ENCODE measurements at regions not wholly inside any gene's neighbourhood (a gene's known extent, or its start where the extent isn't known, plus 50 kb on each side); places are given as distances from the start of the nearest gene placed in this dataset.
"Not testable (repeated sequence)": the region's sequence is repeated elsewhere in the genome, so short reads cannot be mapped to it uniquely, and the experiment has no call there.

DNA sequence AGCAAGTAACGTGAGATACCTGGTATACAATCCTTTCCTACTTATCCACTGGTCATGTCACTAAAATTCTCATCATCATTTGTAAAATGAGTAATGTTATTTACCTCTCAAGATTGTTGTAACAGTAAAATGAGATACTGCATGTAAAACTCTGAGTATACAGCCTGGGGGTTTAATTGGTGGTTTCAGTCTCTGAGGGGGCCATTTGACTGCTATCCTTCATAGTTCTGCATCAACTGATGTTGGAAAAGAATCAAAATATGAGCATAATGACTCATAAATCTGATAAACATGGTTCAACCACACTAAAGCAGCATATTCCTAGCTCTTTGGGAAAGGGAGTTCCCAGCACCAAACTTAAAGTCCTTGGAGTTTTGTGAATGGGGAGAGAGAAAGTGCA, 181.0 kb upstream of the GHR start:
- no peak for DNase-seq (ENCODE audit: low read depth)

DNA sequence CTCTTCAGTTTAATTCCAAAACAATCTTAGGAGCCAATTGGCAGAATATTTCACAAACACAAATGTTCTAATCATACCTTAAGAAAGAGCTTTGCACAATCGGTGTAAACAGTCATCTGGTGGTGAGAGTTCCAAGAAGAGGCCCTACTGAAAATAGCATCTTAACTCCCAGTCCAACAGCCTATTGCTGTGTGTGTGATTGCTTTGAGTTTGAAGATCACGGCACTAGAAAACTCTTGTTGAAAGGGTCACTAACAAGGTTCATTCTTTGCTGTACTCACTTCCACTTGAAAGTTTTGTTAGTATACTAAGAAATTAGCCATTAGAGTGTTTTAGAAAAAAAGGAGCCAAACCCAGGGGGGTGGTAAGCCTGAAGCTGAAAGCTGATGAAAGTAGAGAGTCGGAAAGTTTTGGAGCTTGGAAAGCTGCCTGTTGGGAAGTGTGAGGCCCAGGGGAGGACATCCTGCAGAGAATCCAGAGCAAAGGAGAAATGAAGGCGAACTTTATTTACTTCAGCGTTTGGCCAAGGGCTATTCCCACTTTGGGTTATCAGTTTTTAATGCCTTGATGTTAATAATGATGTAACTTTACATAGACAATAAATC, 180.3 kb upstream of the GHR start:
- no peak for DNase-seq (ENCODE audit: low read depth)

DNA sequence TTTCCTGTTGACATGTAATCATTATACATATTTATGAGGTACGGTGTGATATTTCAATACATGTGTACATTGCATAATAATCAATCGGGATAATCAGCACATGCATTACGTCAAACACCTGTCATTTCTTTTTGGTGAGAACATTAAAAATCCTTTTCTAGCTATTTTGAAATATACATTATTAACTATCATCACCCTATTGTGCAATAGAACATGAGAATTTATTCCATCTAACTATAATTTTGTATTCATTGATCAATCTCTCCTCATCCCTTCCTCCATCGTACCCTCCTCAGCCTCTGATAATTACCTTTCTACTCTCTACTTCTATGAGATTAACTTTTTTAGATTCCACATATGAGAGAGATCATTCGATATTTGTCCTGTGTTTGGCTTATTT, 170.9 kb upstream of the GHR start:
- DNase-seq (ENCODE audit: low read depth), result no peak

DNA sequence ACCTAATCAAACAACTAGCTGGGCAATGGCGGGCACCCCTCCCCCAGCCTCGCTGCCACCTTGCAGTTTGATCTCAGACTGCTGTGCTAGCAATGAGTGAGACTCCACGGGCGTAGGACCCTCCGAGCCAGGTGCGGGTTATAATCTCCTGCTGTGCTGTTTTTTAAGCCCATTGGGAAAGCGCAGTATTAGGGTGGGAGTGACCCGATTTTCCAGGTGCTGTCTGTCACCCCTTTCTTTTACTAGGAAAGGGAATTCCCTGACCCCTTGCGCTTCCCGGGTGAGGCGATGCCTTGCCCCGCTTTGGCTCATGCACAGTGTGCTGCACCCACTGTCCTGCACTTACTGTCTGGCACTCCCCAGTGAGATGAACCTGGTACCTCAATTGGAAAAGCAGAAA, 163.3 kb upstream of the GHR start:
- not testable (repeated sequence) for DNase-seq (ENCODE audit: low read depth)

DNA sequence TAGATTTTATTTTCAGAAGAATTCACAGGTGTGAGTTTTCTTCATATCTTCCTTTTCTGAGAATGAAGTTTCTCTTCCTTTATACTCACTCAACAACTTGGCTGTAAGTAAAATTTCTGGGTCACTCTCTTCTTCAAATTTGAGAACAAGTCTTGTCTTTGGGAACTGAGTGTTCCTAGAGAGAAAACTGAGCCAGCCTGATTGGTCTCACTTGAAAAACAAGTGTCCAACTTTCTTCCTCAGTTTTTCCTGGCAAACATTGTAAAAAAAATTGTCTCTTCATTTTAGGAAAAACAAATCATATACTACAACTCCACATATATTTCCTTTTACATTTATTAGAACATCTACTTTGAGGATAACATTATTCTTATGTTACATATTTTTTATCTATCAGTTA, 156.1 kb upstream of the GHR start:
- DNase-seq (ENCODE audit: low read depth), result no peak

DNA sequence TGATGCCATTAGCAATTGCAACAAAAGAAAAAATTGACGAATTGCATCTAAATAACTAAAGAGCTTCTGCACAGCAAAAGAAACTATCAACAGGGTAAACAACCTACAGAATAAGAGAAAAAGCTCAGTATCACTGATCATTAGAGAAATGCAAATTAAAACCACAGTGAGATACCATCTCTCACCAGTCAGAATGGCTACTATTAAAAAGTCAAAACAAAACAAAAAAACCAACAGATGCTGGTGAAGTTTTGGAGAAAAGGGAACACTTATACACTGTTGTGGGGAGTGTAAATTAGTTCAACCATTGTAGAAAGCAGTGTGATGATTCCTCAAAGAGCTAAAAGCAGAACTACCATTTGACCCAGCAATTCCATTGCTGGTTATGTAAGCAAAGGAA, 155.1 kb upstream of the GHR start:
- DNase-seq (ENCODE audit: low read depth), result not testable (repeated sequence)

DNA sequence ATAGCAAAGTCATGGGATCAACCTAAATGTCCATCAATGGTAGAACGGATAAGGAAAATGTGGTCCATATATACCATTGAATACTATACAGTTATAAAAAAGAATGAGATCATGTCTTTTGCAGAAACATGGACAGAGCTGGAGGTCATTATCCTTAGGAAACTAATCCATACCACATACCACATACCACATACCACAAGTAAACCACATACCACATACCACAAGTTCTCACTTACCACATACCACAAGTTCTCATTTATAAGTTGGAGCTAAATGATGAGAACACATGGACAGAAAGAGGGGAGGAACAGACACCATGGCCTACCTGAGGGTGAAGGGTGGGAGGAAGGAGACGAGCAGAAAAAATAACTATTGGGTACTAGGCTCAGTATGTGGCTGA, 154.6 kb upstream of the GHR start:
- no peak for DNase-seq (ENCODE audit: low read depth)

DNA sequence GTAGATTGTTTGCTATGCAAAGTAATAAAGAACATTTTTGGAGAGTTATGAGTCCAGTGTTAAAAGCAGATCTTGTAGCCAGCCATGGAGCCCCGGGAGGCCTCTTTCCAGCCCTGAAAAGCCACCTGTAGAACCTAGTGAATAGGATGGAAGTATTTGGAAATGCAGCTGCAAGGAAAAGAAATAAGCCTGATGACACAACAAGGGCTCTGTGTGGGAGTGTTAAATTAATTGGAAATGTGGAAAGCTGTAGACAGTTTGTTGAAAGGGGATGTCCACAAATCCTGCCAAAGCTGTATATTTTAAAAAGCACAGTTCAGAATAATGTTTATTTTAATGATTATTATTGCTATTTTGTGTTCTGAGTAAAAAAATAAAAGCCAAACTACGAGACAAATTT, 152.5 kb upstream of the GHR start:
- DNase-seq (ENCODE audit: low read depth), result no peak

DNA sequence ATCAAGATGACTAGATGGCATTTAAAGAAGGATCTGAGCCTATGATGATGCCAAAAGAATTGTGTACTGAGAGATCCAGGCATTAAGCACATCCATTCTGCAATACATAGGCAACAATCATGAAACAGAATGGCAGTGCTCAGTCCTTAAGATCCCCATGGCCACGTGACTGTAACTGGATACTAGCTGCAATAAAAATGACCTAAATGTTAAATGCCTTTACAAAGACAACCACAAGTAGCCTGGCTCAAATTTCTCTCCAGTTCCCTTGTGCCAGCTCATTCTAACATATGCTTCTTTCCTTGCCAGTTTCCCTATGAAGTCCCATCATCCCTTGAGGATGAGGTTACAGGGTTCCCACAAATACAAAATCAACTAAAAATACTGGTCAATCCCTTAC, 148.3 kb upstream of the GHR start:
- no peak for DNase-seq (ENCODE audit: low read depth)

DNA sequence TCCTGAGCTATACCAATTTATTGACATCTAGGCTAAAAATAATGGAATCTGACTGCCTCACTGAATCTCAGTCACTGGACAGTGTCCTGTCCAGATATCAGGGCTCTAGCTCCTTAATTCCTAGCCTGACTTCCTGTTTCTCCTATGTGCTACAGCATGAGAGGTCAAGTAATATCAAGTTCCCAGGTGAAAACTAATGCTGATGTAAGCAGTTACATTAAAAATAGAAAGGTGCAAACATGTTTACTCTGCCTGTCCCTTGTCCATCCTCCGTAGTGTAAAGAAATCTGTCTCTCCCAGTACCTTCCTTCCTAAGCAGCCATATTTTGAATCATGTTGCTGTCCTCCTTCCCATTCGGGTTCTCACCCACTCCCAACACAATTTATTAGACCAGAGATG, 145.9 kb upstream of the GHR start:
- DNase-seq (ENCODE audit: low read depth), result no peak

DNA sequence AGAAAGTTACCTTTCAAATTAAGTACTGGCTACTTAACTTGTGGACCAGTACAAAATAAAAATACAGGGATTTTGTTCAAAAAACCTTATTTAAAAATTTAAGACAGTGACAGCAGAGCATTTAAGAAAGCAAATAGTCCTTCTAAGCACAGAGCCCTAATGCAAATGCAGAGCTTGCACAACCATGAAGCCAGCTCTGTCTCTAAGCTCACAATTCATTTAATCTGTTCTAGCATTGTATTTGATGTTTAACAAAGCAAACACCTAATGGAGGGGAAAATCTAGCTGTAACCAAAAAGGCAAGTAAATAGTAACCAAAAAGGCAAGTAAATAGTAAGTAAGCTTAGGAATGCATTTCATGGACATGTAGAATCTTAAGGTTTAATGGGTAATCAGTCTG, 138.7 kb upstream of the GHR start:
- no peak for DNase-seq (ENCODE audit: low read depth)

DNA sequence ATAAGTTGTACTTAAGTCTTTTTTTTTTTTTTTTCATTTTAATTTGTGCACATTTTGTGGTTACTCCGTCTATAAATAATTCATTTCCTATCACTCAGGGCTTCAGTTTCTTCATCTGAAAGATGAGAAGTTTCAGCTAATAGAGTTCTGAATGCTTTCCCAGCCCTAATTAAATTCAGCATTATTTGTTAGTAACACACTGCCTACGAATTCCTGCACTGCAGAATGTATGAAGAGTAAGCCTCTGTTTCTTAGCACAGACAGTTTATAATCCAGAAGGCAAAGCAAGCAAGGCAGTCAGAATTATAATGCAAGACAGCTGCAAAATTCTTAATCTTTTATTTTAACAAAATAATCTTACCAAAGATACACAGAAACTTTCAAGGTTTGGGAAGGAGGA, 138.0 kb upstream of the GHR start:
- no peak for DNase-seq (ENCODE audit: low read depth)

DNA sequence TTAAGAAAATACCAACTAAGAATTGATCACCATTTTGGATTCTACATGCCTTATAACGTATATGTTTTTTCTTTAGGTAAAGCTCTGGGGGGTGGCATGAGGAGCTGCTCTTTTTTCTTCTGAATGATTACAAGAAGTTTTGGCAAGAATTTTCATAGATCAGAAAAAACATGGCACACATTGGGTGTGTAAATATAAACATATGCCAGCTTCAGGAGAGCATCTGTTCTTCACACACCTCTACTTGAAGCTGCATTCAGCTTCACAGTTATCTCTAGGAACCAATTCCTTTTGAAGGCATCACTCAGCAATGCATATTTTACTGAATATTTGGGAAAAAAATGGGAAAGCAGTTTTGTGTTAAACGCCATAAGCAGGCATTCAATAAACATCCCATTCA, 122.7 kb upstream of the GHR start:
- no peak for DNase-seq (ENCODE audit: low read depth)

DNA sequence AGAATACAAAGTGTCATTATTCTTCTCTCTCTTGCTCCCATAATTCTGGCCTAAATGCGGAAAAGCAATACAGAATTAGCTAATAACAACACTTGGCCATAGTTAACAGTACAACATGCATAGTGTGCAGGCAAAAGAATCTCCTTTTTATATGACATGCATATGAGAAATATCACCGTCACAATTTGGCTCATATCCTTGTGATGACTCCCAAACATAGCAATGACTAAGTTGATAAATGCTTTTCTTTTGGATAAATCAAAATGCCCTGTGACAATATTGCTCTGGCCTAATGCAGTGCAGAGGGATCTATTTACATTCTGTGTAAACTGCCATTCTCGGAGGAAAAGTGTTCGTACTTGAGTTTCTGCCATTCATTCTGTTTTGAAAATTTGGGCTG, 121.9 kb upstream of the GHR start:
- no peak for DNase-seq (ENCODE audit: low read depth)

DNA sequence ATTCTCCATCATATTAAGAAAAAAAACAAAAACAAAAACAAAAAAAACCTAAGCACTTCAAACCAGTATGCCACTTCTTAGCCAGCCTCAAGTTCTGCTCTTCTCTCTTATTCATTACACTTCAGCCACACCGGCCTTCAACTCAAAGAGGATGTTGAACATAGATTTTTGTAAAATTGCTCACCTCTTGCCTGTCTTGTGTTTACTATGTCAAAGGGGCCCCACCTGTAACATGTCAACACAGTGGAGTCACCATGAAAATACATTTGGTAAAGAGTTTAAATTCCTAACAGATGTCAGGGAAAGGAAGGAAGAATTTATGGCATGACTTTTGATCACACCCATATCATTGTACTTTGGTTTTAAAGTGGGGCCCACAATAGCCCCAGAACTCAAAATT, 121.1 kb upstream of the GHR start:
- no peak for DNase-seq (ENCODE audit: low read depth)

DNA sequence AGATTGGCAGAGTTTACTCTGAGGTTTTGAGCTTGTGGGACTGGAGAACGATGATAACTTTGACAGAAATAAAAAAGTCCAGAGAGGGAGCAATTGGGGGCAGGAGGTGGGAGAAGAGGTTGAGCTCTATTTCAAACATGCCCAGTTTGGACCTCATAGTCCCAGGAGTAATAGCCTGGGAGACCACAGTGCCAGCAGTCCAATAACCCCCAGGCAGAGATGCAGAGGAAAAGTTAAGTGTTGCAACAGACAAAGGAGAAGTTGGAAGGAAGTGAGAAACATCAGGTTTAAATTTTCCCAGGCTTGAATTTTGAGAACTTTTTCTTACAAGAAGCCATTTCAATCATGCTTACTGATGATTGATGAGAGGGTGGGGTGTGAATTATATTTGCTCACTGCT, 117.0 kb upstream of the GHR start:
- DNase-seq (ENCODE audit: low read depth), result no peak

DNA sequence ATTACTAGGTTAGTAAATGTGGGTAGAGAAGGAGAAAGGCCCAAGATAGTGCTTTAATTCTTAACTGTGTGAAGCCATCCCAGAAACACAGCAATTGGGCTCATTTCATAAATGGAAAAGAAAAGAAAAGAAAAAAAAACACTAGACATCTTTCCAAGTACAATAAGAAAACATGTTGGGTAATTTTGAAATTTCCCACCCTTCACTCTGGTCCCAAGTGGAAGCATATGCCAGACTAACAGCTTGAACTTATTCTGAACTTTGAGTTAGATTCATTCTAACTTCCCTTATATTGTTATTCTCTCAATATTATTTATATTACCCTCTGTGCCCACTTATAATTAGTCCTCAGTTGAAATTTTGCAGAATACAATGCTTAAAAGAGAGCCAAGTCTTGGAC, 113.4 kb upstream of the GHR start:
- DNase-seq (ENCODE audit: low read depth), result no peak

DNA sequence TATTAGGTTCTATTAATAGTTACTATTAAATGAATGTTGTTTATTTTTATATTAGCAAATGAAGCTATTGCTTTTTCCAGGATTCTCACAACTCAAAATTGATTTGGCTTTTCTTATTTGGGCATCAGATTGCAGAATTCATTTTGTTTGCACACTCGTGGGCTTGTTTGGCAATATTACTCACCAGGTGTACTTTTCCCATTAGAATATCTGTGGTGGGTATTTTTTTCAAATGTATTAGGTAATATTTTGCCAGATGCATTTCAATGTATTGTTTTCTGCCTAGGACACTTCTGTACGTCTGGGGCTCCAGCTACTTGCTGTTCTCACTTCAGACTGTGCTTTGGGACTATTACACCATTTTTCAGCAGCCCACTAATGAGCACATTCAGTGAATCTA, 108.0 kb upstream of the GHR start:
- DNase-seq (ENCODE audit: low read depth), result no peak

DNA sequence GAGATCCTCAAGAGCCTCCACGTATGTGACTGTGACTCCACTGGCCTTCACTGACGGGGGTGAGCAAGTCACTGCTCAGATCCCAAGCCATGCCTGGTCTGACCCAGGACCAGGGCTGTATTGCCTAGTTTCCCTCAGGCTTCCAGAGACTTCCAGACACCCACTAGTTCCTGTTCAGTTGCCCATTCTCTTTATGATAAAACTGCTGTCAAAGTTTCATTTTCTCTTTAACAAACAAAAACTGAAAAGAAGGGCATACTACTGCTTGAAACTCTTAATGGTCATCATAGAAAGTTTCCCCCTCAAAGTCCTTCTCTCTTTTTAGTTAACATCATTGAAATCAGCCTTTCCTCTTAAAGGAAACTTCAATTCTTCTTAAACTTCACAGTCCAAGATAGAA, 105.7 kb upstream of the GHR start:
- DNase-seq (ENCODE audit: low read depth), result no peak

DNA sequence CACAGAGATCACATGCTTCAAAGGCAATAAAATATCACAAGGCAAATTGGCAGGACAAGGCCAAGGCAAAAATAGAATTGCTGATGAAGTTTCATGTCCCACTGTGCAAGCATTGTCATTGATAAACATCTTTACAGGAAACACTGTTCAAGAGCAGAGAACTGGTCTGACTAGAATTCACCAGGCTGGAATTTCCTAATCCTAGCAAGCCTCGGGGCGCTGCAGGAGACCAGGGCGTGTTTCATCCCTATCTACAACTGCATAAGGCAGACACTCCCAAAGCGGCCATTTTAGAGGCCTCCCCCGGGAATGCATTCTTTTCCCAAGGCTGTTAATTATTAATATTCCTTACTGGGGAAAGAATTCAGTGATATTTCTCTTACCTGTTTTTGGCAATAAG, 103.7 kb upstream of the GHR start:
- DNase-seq (ENCODE audit: low read depth), result not testable (repeated sequence)

DNA sequence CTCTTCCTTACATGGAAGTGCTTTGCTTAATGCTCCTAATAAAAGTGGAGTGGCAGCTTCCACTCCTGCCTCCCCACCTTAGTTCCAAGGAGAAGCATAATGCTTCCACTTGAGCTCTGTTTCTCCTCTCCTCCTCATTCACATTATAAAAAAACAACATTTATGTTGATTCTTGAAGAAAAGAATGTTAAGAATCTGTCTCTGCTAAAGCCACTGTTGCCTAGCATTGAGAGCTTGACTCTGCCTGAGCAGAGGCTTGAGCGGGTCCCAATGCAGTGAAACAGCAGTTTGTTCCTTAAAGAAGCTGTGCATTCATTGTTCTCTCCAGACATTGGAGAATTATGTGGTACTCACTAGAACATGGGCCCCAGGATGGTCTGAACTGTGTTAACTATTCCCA, 101.5 kb upstream of the GHR start:
- DNase-seq (ENCODE audit: low read depth), result no peak

DNA sequence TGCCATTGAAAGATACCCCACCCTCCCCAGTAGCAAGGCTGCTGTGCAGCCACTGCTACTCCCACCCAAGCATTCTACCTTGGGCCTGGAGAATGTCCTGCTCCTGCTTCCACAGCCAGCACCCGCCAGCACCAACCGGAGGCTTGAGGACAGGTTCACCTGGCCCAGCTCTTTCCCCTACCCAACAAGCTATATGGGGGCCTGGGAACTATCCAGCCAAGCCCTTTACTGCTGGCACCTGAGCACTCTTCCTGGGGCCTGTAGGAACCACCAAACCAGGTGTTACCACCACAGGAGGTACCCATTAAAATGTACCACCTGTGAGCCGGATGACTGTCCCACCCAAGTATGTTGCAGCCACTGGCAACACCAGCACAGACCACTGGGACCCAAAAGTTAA, 86.1 kb upstream of the GHR start:
- DNase-seq (ENCODE audit: low read depth), result no peak

DNA sequence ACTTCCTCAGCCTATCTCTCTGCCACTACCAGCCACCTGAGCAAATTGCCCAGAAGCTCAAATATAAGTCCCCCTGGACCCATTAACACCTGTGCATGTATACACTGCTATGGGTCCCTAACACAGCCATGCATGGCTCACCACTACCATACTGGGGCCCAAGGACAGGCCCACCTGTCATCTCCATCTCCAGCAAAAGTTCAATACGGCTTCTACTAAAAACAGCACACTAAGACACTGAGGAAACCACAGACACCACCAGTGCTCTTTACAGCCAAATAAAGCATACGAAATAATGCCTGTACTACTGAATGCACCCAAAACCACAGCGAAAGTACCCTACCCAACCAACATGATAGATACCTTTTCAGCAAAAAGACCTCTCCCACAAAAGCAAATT, 85.6 kb upstream of the GHR start:
- DNase-seq (ENCODE audit: low read depth), result no peak

DNA sequence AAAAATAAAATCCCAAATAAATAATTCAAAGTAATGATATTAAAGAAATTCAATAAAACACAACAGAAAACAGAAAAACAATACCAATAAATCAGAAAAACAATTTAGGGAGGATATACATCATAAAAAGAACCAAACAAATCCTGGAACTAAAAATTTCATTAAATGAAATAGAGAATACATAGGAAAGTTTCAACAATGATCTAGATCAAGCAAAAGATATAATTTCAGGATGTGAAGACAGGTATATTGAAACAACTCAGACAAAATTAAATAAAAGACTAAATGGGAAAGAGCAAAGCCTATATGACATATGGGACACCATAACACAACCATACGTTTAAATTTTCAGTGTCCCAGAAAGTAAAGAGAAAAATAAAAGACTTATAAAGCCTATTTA, 85.1 kb upstream of the GHR start:
- no peak for DNase-seq (ENCODE audit: low read depth)

DNA sequence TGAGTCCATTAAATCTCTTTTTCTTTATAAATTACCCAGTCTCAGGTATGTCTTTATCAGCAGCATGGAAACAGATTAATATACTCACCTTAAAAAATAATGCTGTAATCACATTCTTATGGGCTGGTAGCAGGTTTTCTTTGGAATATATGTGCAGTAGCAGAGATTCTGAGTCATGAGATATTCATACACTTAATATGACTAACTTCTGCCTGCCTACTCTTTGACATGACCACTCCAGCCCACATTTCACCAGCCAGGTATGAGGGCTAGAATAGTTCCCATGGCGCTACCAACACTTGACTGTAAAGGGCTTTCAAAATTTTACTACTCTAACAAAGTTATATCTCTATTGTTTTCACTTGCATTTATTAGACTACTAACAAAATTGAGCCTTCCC, 74.1 kb upstream of the GHR start:
- no peak for DNase-seq (ENCODE audit: low read depth)

Measured in T follicular helper cell (primary cell).